H1 (cell line): ENCODE measurements at regions not wholly inside any gene's neighbourhood (a gene's known extent, or its start where the extent isn't known, plus 50 kb on each side); places are given as distances from the start of the nearest gene placed in this dataset.

Experiments
- CTCF ChIA-PET: fragments of 300-600 bp; sonication (Branson Sonifier 250); formaldehyde crosslinking; loops from one replicate; lab custom pipeline; 2021; ENCODE audit not compliant: partially characterized antibody; lab: Charles Lee
- POLR2A ChIA-PET: fragments of 300-600 bp; sonication (Branson Sonifier 250); formaldehyde crosslinking; loops from one replicate; lab custom pipeline; 2021; ENCODE audit warnings: inconsistent platforms; ENCODE audit not compliant: partially characterized antibody; lab: Charles Lee
- DNase-seq, 2 experiments: peaks; one replicate each; pipeline versions ENCODE4 v3.0.0 to v3.0.0-alpha.2; 2010 to 2022; ENCODE audit warnings: low spot score in 2 of 2, low read depth in 1 of 2, mixed read lengths in 1 of 2
- FAIRE-seq: peaks from 2 replicates; lab custom pipeline; 2011; peaks lifted over from hg19 to GRCh38; lab: Jason Lieb, UNC
- H2AFZ ChIP-seq: 2 replicates; pipeline ENCODE4 v1.8.1; 2012; ENCODE audit warnings: low read length, inconsistent platforms
- H2AK5ac ChIP-seq: 2 replicates; pipeline ENCODE4 v1.6.1; 2013; ENCODE audit warnings: low read depth, low read length
- H2BK120ac ChIP-seq: replicated peaks from 2 replicates; pipeline ENCODE3; 2013; ENCODE audit warnings: low read depth, low read length, inconsistent platforms
- H2BK12ac ChIP-seq: 2 replicates; pipeline ENCODE4 v1.6.1; 2013; ENCODE audit warnings: low read depth, low read length
- H2BK15ac ChIP-seq: 2 replicates; pipeline ENCODE4 v1.6.1; 2013; ENCODE audit warnings: low read length
- H2BK20ac ChIP-seq: 2 replicates; pipeline ENCODE4 v1.6.1; 2013; ENCODE audit warnings: low read length
- H2BK5ac ChIP-seq: 2 replicates; pipeline ENCODE4 v1.6.1; 2013; ENCODE audit warnings: low read depth, low read length
- H3K14ac ChIP-seq: 2 replicates; pipeline ENCODE4 v1.6.1; 2013; ENCODE audit warnings: inconsistent platforms; ENCODE audit not compliant: insufficient read length
- H3K18ac ChIP-seq: 2 replicates; pipeline ENCODE4 v1.6.1; 2013; ENCODE audit warnings: low read length; ENCODE audit errors: extremely low read depth
- H3K23ac ChIP-seq: 2 replicates; pipeline ENCODE4 v1.6.1; 2013; ENCODE audit warnings: inconsistent platforms; ENCODE audit not compliant: insufficient read length
- H3K23me2 ChIP-seq: 2 replicates; pipeline ENCODE4 v1.6.1; 2013; ENCODE audit warnings: low read depth, low read length
- H3K27ac ChIP-seq: 2 replicates; pipeline ENCODE4 v1.6.1; 2011; ENCODE audit warnings: low read depth, low read length, inconsistent platforms
- H3K27me3 ChIP-seq, 4 experiments: replicated peaks in 1 of 4; 1 replicate in 1 of 4; 2 replicates in 3 of 4; pipeline versions ENCODE4 v1.6.1 to v1.8.1; 2011 to 2013; ENCODE audit warnings: low read length in 3 of 4, mild to moderate bottlenecking in 3 of 4, inconsistent platforms in 2 of 4, mixed read lengths in 2 of 4, moderate library complexity in 1 of 4; ENCODE audit not compliant: control insufficient read depth in 3 of 4, insufficient read depth in 3 of 4; ENCODE audit errors: extremely low read depth in 1 of 4
- H3K36me3 ChIP-seq, 4 experiments: 2 replicates each; pipeline versions ENCODE4 v1.6.1 to v1.8.1; 2011 to 2013; ENCODE audit warnings: mild to moderate bottlenecking in 4 of 4, low read length in 3 of 4, moderate library complexity in 2 of 4, control low read depth in 1 of 4, inconsistent platforms in 1 of 4; ENCODE audit not compliant: insufficient read depth in 4 of 4, control insufficient read depth in 2 of 4
- H3K4ac ChIP-seq: replicated peaks from 2 replicates; pipeline ENCODE3; 2013; ENCODE audit warnings: low read length, low read depth, mixed read lengths, inconsistent platforms; ENCODE audit not compliant: insufficient read length
- H3K4me1 ChIP-seq, 4 experiments: replicated peaks in 1 of 4; 1 replicate in 1 of 4; 2 replicates in 3 of 4; pipeline versions ENCODE4 v1.6.1 to v1.8.1; 2011 to 2013; ENCODE audit warnings: low read length in 3 of 4, inconsistent platforms in 2 of 4, mixed read lengths in 1 of 4; ENCODE audit not compliant: insufficient read depth in 4 of 4, control insufficient read depth in 3 of 4
- H3K4me2 ChIP-seq, 2 experiments: 2 replicates each; pipeline versions ENCODE4 v1.6.1 to v1.8.1; 2011 to 2013; ENCODE audit warnings: low read depth in 2 of 2, low read length in 2 of 2, control low read depth in 1 of 2, inconsistent platforms in 1 of 2, mild to moderate bottlenecking in 1 of 2; ENCODE audit not compliant: insufficient read depth in 1 of 2
- H3K4me3 ChIP-seq, 4 experiments: fragments of 200-600, 300-600 bp in 1 of 4; sonication (generic), shearing (Covaris generic), sonication (Bioruptor Twin) in 1 of 4; 2 replicates each; pipeline versions ENCODE4 v1.5.1 to v1.8.1; 2011 to 2016; ENCODE audit warnings: low read length in 4 of 4, low read depth in 3 of 4, control low read depth in 2 of 4, inconsistent platforms in 2 of 4, mild to moderate bottlenecking in 2 of 4, mixed read lengths in 1 of 4, moderate library complexity in 1 of 4; ENCODE audit not compliant: insufficient read depth in 2 of 4; ENCODE audit errors: extremely low read depth in 1 of 4
- H3K56ac ChIP-seq: replicated peaks from 2 replicates; pipeline ENCODE3; 2013; ENCODE audit warnings: low read depth, mild to moderate bottlenecking, mixed read lengths, low read length, inconsistent platforms; ENCODE audit not compliant: insufficient read length
- H3K79me1 ChIP-seq: 2 replicates; pipeline ENCODE4 v1.6.1; 2013; ENCODE audit warnings: low read depth, low read length, control low read depth
- H3K79me2 ChIP-seq, 2 experiments: 2 replicates each; pipeline versions ENCODE4 v1.6.1 to v1.8.1; 2012 to 2013; ENCODE audit warnings: low read length in 2 of 2, mild to moderate bottlenecking in 2 of 2, inconsistent platforms in 1 of 2; ENCODE audit not compliant: insufficient read depth in 2 of 2, control insufficient read depth in 1 of 2
- H3K9ac ChIP-seq, 4 experiments: replicated peaks in 1 of 4; 1 replicate in 1 of 4; 2 replicates in 3 of 4; pipeline versions ENCODE4 v1.6.1 to v1.8.1; 2011 to 2013; ENCODE audit warnings: low read depth in 3 of 4, low read length in 3 of 4, control low read depth in 2 of 4, mild to moderate bottlenecking in 2 of 4, moderate library complexity in 2 of 4, inconsistent platforms in 1 of 4; ENCODE audit errors: extremely low read depth in 1 of 4
- H3K9me3 ChIP-seq, 2 experiments: 2 replicates each; pipeline versions ENCODE4 v1.6.1 to v1.8.1; 2012 to 2013; ENCODE audit warnings: mild to moderate bottlenecking in 2 of 2, moderate library complexity in 2 of 2, control low read depth in 1 of 2, inconsistent platforms in 1 of 2, low read depth in 1 of 2, low read length in 1 of 2, mixed read lengths in 1 of 2; ENCODE audit not compliant: insufficient read depth in 2 of 2
- H4K20me1 ChIP-seq, 2 experiments: replicated peaks in 1 of 2; 2 replicates each; pipeline versions ENCODE3 to v1.8.1; 2011 to 2013; ENCODE audit warnings: inconsistent platforms in 2 of 2, low read length in 2 of 2, mild to moderate bottlenecking in 1 of 2; ENCODE audit not compliant: insufficient read depth in 2 of 2, control insufficient read depth in 1 of 2
- H4K5ac ChIP-seq: 2 replicates; pipeline ENCODE4 v1.6.1; 2013; ENCODE audit warnings: low read length, low read depth, mixed read lengths, inconsistent platforms; ENCODE audit not compliant: insufficient read length
- H4K8ac ChIP-seq: 2 replicates; pipeline ENCODE4 v1.8.0; 2013; ENCODE audit warnings: mild to moderate bottlenecking, moderate library complexity, low read length, inconsistent platforms; ENCODE audit not compliant: insufficient read depth; ENCODE audit errors: extremely low read depth
- H4K91ac ChIP-seq: replicated peaks from 2 replicates; pipeline ENCODE3; 2013; ENCODE audit warnings: low read length, mixed read lengths, inconsistent platforms; ENCODE audit not compliant: insufficient read length
- ATF2 ChIP-seq: IDR thresholded peaks from 2 replicates; pipeline ENCODE4 v1.6.1; 2012; ENCODE audit warnings: low read length, inconsistent platforms
- CBX8 ChIP-seq: fragments of 300-800, 300-1000 bp; sonication (generic); IDR thresholded peaks from 2 replicates; pipeline ENCODE4 v1.7.1; 2016; ENCODE audit warnings: low read depth, low read length, borderline replicate concordance
- MAFK ChIP-seq: IDR thresholded peaks from 2 replicates; pipeline ENCODE4 v1.6.1; 2012; ENCODE audit warnings: low read depth, mild to moderate bottlenecking, improper control_type of control experiment, low read length
- MAX ChIP-seq: IDR thresholded peaks from 2 replicates; pipeline ENCODE4 v1.6.1; 2012; ENCODE audit warnings: inconsistent platforms
- NANOG ChIP-seq: IDR thresholded peaks from 2 replicates; pipeline ENCODE4 v1.6.1; 2011; ENCODE audit warnings: low read length, low read depth, mild to moderate bottlenecking, inconsistent platforms; ENCODE audit not compliant: insufficient read depth, poor library complexity, severe bottlenecking
- NRF1 ChIP-seq: IDR thresholded peaks from 2 replicates; pipeline ENCODE4 v1.6.1; 2011; ENCODE audit warnings: mild to moderate bottlenecking, low read depth, low read length, improper control_type of control experiment
- RXRA ChIP-seq: IDR thresholded peaks from 2 replicates; pipeline ENCODE4 v1.6.1; 2011; ENCODE audit warnings: low read depth, mild to moderate bottlenecking, low read length, moderate library complexity; ENCODE audit not compliant: insufficient read depth
- SAP30 ChIP-seq: fragments of 300-600 bp; sonication (generic); IDR thresholded peaks from 2 replicates; pipeline ENCODE4 v1.7.1; 2012; ENCODE audit warnings: low read length, moderate library complexity, mild to moderate bottlenecking, inconsistent platforms; ENCODE audit not compliant: insufficient read depth, insufficient replicate concordance
- SP1 ChIP-seq: IDR thresholded peaks from 2 replicates; pipeline ENCODE4 v1.6.1; 2011; ENCODE audit warnings: low read depth, low read length
- SRF ChIP-seq: IDR thresholded peaks from 2 replicates; pipeline ENCODE4 v1.6.1; 2011; ENCODE audit warnings: mild to moderate bottlenecking, low read depth, low read length, moderate library complexity
- SUZ12 ChIP-seq: fragments of 200-600 bp; sonication (generic); IDR thresholded peaks from 2 replicates; pipeline ENCODE4 v1.6.1; 2012; ENCODE audit warnings: mild to moderate bottlenecking, inconsistent platforms, low read length, moderate library complexity, mixed read lengths
- TAF1 ChIP-seq: IDR thresholded peaks from 2 replicates; pipeline ENCODE4 v1.6.1; 2011; ENCODE audit warnings: mild to moderate bottlenecking, low read depth, low read length
- YY1 ChIP-seq: IDR thresholded peaks from 2 replicates; pipeline ENCODE4 v1.6.1; 2011; ENCODE audit warnings: low read depth, mild to moderate bottlenecking, low read length
- WGBS, 2 experiments: shearing (Covaris generic) in 1 of 2; methylation state at CpG; one replicate each; pipeline versions ENCODE4 v1.1.6 to v1.1.7; 2013 to 2015; ENCODE audit warnings: low lambda C conversion rate in 2 of 2, mixed read lengths in 2 of 2, inconsistent platforms in 1 of 2, low coverage in 1 of 2, missing lambda C conversion rate in 1 of 2; ENCODE audit not compliant: insufficient replicate concordance in 2 of 2, insufficient coverage in 1 of 2, insufficient read length in 1 of 2; ENCODE audit errors: extremely low coverage in 1 of 2, missing lambda C conversion rate in 1 of 2; 5-methylcytosine and 5-hydroxymethylcytosine counted together

- H4K8ac ChIP-seq: no peak overlapping the region
- CTCF ChIA-PET: no interaction called here
- no peak overlapping the region for H3K56ac ChIP-seq
- H4K20me1 ChIP-seq: no peaks in the 10 kb centered on the region
- H2BK120ac ChIP-seq: no peak overlapping the region
- H2BK15ac ChIP-seq: no peak overlapping the region
- no peak overlapping the region for H3K9ac ChIP-seq
- DNase-seq (no peak), FAIRE-seq (no peak)
- no peaks in the 10 kb centered on the region for H3K4me1 ChIP-seq
- H3K4me3 ChIP-seq: no peak overlapping the region
- no peak overlapping the region for H2BK12ac ChIP-seq
- 87% methylated on average over 2 of the region's 2 CpGs; no CpG with 5 or more reads in 1 of the 2 experiments for WGBS, 2 experiments
- no peak overlapping the region for H2BK5ac ChIP-seq
- H3K23ac ChIP-seq: no peak overlapping the region
- no peak overlapping the region for H2BK20ac ChIP-seq
- H4K91ac ChIP-seq: no peak overlapping the region
- no peaks in the 10 kb centered on the region for H3K27me3 ChIP-seq
- H3K27ac ChIP-seq: no peak overlapping the region
- POLR2A ChIA-PET: no interaction called here
- H3K4me2 ChIP-seq: no peak overlapping the region
- H3K23me2 ChIP-seq: no peaks in the 10 kb centered on the region
- no peak overlapping the region for H4K5ac ChIP-seq
- no peak overlapping the region for H3K4ac ChIP-seq
- no peak overlapping the region for H3K18ac ChIP-seq
- no peaks in the 10 kb centered on the region for H3K36me3 ChIP-seq
- no peak overlapping the region for H2AK5ac ChIP-seq
- no peak overlapping the region for H3K14ac ChIP-seq
- H2AFZ ChIP-seq: no peak overlapping the region
- H3K79me1 ChIP-seq: no peaks in the 10 kb centered on the region
- H3K9me3 ChIP-seq: no peaks in the 10 kb centered on the region
- TF ChIP-seq MAX: no peak
- TF ChIP-seq SUZ12: no peak
- TF ChIP-seq SP1: no peak
- no peak for TF ChIP-seq ATF2
- no peak for TF ChIP-seq SRF
- TF ChIP-seq CBX8: no peak
- no peak for TF ChIP-seq MAFK
- no peak for TF ChIP-seq NANOG
- no peak for TF ChIP-seq RXRA
- TF ChIP-seq YY1: no peak
- TF ChIP-seq SAP30: no peak
- TF ChIP-seq NRF1: no peak
- TF ChIP-seq TAF1: no peak
- no peaks in the 10 kb centered on the region for H3K79me2 ChIP-seq
Measured at GRCh38 chr1:82540006-82540405, 739.3 kb downstream of the ADGRL2 start.
